HG02970 (cell line): ENCODE measurements at regions not wholly inside any gene's neighbourhood (a gene's known extent, or its start where the extent isn't known, plus 50 kb on each side); places are given as distances from the start of the nearest gene placed in this dataset.

Experiments
- ATAC-seq: cut with Tn5 transposase; IDR thresholded peaks from one replicate; pipeline ENCODE4 v1.9.1; 2021; ENCODE audit warnings: mild to moderate bottlenecking, moderate library complexity, moderate number of reproducible peaks; ENCODE audit not compliant: unreplicated experiment, low FRiP score

- ATAC-seq = no peak
These were observed 234.8 kb upstream of the GADL1 start for GRCh38 chr3:31129241-31129640.

- no peak for ATAC-seq
These were observed 237.8 kb upstream of the GADL1 start for GRCh38 chr3:31132132-31132769.

GRCh38 chr3:31133541-31133940, 239.1 kb upstream of the GADL1 start:
- ATAC-seq = no peak

GRCh38 chr3:31135546-31135945, 241.1 kb upstream of the GADL1 start:
- ATAC-seq = no peak

GRCh38 chr3:31137718-31138465, 243.4 kb upstream of the GADL1 start:
- ATAC-seq = no peak

GRCh38 chr3:31140470-31140869, 246.0 kb upstream of the GADL1 start:
- no peak for ATAC-seq

- no peak for ATAC-seq
These were observed 247.7 kb upstream of the GADL1 start for GRCh38 chr3:31142139-31142538.

GRCh38 chr3:31142543-31142942, 248.1 kb upstream of the GADL1 start:
- ATAC-seq = no peak

- ATAC-seq = no peak
These were observed 250.6 kb upstream of the GADL1 start for GRCh38 chr3:31145062-31145461.

GRCh38 chr3:31147550-31147949, 253.1 kb upstream of the GADL1 start:
- ATAC-seq = no peak

- no peak for ATAC-seq
These were observed 262.7 kb upstream of the GADL1 start for GRCh38 chr3:31157047-31157694.

- ATAC-seq = no peak
These were observed 263.6 kb upstream of the GADL1 start for GRCh38 chr3:31157893-31158620.

- no peak for ATAC-seq
These were observed 265.0 kb upstream of the GADL1 start for GRCh38 chr3:31159331-31160039.

GRCh38 chr3:31161889-31162288, 267.4 kb upstream of the GADL1 start:
- no peak for ATAC-seq

GRCh38 chr3:31164381-31164780, 269.9 kb upstream of the GADL1 start:
- ATAC-seq = no peak

GRCh38 chr3:31165399-31165860, 271.0 kb upstream of the GADL1 start:
- no peak for ATAC-seq

- no peak for ATAC-seq
These were observed 271.9 kb upstream of the GADL1 start for GRCh38 chr3:31166249-31166885.

GRCh38 chr3:31167666-31168065, 273.2 kb upstream of the GADL1 start:
- no peak for ATAC-seq

GRCh38 chr3:31170932-31171670, 276.6 kb upstream of the GADL1 start:
- no peak for ATAC-seq
